ENCODE measurements at regions not wholly inside any gene's neighbourhood (a gene's known extent, or its start where the extent isn't known, plus 50 kb on each side); places are given as distances from the start of the nearest gene placed in this dataset.
A peak's percentile ranks its signal among the peaks of the same experiment; 100 is the strongest.

- TF ChIP-seq CTCF (IDR thresholded peaks at IDR 0.05; ENCODE audit: low read length, missing control alignments): no peak
These were observed 242.8 kb downstream of the CCSER2 start for GRCh38 chr10:84571146-84571545.

GRCh38 chr10:84574102-84574501 lies 245.7 kb downstream of the CCSER2 start:
- TF ChIP-seq CTCF (IDR thresholded peaks at IDR 0.05; ENCODE audit: low read length, missing control alignments): peak; percentile 7
- H3K4me3 ChIP-seq (replicated peaks; ENCODE audit: low read depth, low read length): no peak overlapping the region
- DNase-seq (ENCODE audit: low read depth): no peak

More at GRCh38 chr10:84571146-84571545, 242.8 kb downstream of the CCSER2 start:
- no peak overlapping the region for H3K4me3 ChIP-seq (replicated peaks; ENCODE audit: low read depth, low read length)
- no peak for DNase-seq (ENCODE audit: low read depth)

DNA sequence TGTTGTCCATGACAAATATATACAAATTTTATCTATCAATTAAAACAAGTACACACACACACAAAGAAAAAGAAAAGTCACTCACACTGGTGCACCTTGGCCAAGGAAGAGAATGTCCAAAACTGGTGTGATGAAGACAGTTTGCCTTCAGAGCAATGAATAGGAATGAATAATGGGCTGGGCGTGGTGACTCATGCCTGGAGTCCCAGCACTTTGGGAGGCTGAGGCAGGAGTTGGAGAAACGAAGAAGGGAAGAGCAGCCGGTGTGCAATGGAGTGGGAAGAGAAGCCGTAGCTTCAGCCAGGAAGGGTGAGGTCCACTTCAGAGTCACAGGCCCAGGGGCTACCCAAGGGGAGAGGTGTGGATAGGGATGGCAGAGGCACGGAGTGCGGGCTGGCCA lies 253.6 kb downstream of the CCSER2 start:
- no peak for TF ChIP-seq CTCF (IDR thresholded peaks at IDR 0.05; ENCODE audit: low read length, missing control alignments)
- no peak for DNase-seq (ENCODE audit: low read depth)

DNA sequence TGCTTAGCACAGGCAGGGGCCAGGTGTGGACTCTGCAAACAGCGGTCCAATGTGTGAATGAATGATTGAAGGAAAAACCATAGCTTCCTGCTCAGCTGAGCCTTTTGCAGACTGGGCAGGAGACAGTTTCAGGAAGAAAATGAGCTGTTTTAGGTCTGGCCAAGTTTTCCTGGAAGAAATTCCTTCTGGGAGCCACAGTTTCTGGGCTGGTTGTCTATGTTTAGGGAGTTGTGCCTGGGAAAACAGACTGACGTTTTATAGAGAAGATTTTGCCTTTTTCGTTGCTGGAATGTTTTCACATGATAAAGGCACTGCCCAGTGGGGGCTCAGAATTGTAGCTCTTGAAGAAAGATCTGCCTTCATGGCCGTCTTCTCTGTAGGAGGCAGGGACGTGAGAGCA lies 255.1 kb downstream of the CCSER2 start:
- DNase-seq (ENCODE audit: low read depth): no peak
- no peak overlapping the region for H3K4me3 ChIP-seq (replicated peaks; ENCODE audit: low read depth, low read length)
- no peak for TF ChIP-seq CTCF (IDR thresholded peaks at IDR 0.05; ENCODE audit: low read length, missing control alignments)

More for the DNA sequence above, 253.6 kb downstream of the CCSER2 start:
- no peak overlapping the region for H3K4me3 ChIP-seq (replicated peaks; ENCODE audit: low read depth, low read length)

DNA sequence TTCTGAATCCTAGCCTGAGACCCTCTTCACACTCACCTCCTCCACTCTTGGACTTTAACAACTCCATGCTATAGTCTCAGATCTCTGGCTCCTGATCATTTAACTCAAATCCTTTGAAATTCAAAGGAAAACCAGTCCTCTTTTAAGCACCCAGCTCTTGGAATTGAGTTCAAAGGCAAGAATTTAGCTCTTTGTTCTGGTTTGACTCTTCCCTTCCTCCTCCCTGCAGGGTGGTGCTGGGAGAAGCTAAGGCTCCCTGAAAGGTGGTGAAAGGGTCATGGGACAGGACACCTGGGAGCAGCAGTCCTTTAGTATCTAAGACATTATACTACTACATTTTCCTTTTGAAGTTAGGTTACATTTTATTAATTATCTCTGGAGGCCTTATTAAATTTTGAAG lies 259.4 kb downstream of the CCSER2 start:
- TF ChIP-seq CTCF (IDR thresholded peaks at IDR 0.05; ENCODE audit: low read length, missing control alignments): no peak
- no peak for DNase-seq (ENCODE audit: low read depth)
- no peak overlapping the region for H3K4me3 ChIP-seq (replicated peaks; ENCODE audit: low read depth, low read length)

DNA sequence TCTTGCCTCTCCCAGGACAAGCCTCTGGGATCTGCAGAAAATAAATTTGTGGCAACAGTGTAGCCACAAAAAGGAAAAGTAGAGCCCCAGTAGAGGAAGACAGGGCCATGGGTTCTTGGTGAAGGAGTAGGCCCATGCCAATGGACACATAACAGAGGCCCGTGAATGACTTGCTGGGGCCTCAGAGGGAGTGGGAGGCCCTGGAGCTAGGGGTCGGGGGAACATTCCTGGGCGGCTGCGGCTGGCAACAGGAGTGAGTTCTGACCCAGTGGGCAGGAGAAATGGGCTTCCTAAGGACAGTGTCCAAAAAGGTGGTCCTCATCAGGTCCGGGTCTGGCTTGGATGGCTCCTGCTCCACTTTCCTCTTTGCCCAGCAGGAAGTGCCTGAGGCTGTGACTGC lies 260.0 kb downstream of the CCSER2 start:
- DNase-seq (ENCODE audit: low read depth): no peak

More for the DNA sequence above, 260.0 kb downstream of the CCSER2 start:
- TF ChIP-seq CTCF (IDR thresholded peaks at IDR 0.05; ENCODE audit: low read length, missing control alignments): no peak
- H3K4me3 ChIP-seq (replicated peaks; ENCODE audit: low read depth, low read length): no peak overlapping the region

Data from fibroblast of pulmonary artery (primary cell).